HepG2 (cell line): ENCODE measurements at regions not wholly inside any gene's neighbourhood (a gene's known extent, or its start where the extent isn't known, plus 50 kb on each side); places are given as distances from the start of the nearest gene placed in this dataset.
A peak's percentile ranks its signal among the peaks of the same experiment; 100 is the strongest.

Source experiments
- ATAC-seq: fragments of 200-7000 bp; cut with Tn5 transposase; 3 replicates; pipeline ENCODE4 v1.9.1; 2020; ENCODE audit warnings: mild to moderate bottlenecking, moderate library complexity
- BruUV-seq: library from RNA; stranded (reverse); fragments of 400-500 nt; replicated peaks from 2 replicates; lab custom pipeline; 2021; lab: Mats Ljungman, UMichigan
- CTCF ChIA-PET: fragments of 300-600 bp; formaldehyde crosslinking; extraction: SDS; loops from one replicate; lab custom pipeline; 2021; ENCODE audit warnings: low total read pairs, inconsistent platforms, low intra/inter-chr PET ratio; lab: Yijun Ruan, JAX
- POLR2A ChIA-PET: fragments of 350-600 bp; sonication (Branson Sonifier 250); formaldehyde crosslinking; loops from one replicate; lab custom pipeline; 2020; ENCODE audit warnings: antibody characterized with exemption, inconsistent platforms; lab: Yijun Ruan, JAX
- DNase-seq: peaks from one replicate; pipeline ENCODE4 v3.0.0-alpha.2; 2015; ENCODE audit warnings: low spot score
- FAIRE-seq: peaks from 3 replicates; lab custom pipeline; 2011; peaks lifted over from hg19 to GRCh38; lab: Jason Lieb, UNC
- H2AFZ ChIP-seq: one replicate; pipeline ENCODE4 v1.6.1; 2011; ENCODE audit warnings: low read length, inconsistent platforms
- H3K27ac ChIP-seq: fragments of 300-600 bp; 3 replicates; pipeline ENCODE4 v1.8.0; 2011; ENCODE audit warnings: mixed run types, mild to moderate bottlenecking, mixed read lengths, low read length, inconsistent platforms; ENCODE audit not compliant: insufficient read depth; ENCODE audit errors: extremely low read length
- H3K27me3 ChIP-seq, 2 experiments: fragments of 200-600 bp in 1 of 2; 2 replicates in 1 of 2; 3 replicates in 1 of 2; pipeline versions ENCODE4 v1.6.0 to v1.8.0; 2011; ENCODE audit warnings: low read length in 2 of 2, mild to moderate bottlenecking in 2 of 2, moderate library complexity in 2 of 2, inconsistent platforms in 1 of 2; ENCODE audit not compliant: insufficient read depth in 2 of 2, control insufficient read depth in 1 of 2
- H3K36me3 ChIP-seq, 2 experiments: fragments of 200-600 bp in 1 of 2; replicated peaks in 1 of 2; 2 replicates in 1 of 2; 3 replicates in 1 of 2; pipeline versions ENCODE4 v1.5.1 to v1.8.0; 2011; ENCODE audit warnings: low read length in 2 of 2, inconsistent platforms in 1 of 2; ENCODE audit not compliant: insufficient read depth in 2 of 2, control insufficient read depth in 1 of 2
- H3K4me1 ChIP-seq: 2 replicates; pipeline ENCODE4 v1.5.1; 2012; ENCODE audit warnings: low read length, inconsistent platforms; ENCODE audit not compliant: insufficient read depth
- H3K4me2 ChIP-seq: 2 replicates; pipeline ENCODE4 v1.6.0; 2011; ENCODE audit warnings: low read depth, low read length, inconsistent platforms
- H3K4me3 ChIP-seq, 3 experiments: fragments of 200-600 bp in 1 of 3; sonication (generic), shearing (Covaris generic) in 1 of 3; replicated peaks in 1 of 3; 2 replicates each; pipeline ENCODE4 v1.5.1; 2011 to 2016; ENCODE audit warnings: low read length in 3 of 3, inconsistent platforms in 2 of 3, low read depth in 2 of 3, mild to moderate bottlenecking in 2 of 3, control low read depth in 1 of 3, mixed read lengths in 1 of 3; ENCODE audit not compliant: insufficient read depth in 1 of 3
- H3K79me2 ChIP-seq: one replicate; pipeline ENCODE4 v1.6.1; 2011; ENCODE audit warnings: low read length, inconsistent platforms; ENCODE audit not compliant: insufficient read depth
- H3K9ac ChIP-seq: 2 replicates; pipeline ENCODE4 v1.6.0; 2011; ENCODE audit warnings: mild to moderate bottlenecking, low read depth, low read length, inconsistent platforms; ENCODE audit not compliant: insufficient read depth
- H3K9me3 ChIP-seq: 2 replicates; pipeline ENCODE4 v1.5.1; 2012; ENCODE audit warnings: mild to moderate bottlenecking, low read length
- H4K20me1 ChIP-seq: 2 replicates; pipeline ENCODE4 v1.6.0; 2011; ENCODE audit warnings: inconsistent platforms, mild to moderate bottlenecking, low read length, moderate library complexity; ENCODE audit not compliant: insufficient read depth
- ARNTL ChIP-seq: sonication (generic); formaldehyde crosslinking; IDR thresholded peaks from 2 replicates; pipeline ENCODE4 v1.4.0; 2020; ENCODE audit warnings: mild to moderate bottlenecking, missing genetic modification reagents
- CCDC6 ChIP-seq: sonication (generic); formaldehyde crosslinking; IDR thresholded peaks from 2 replicates; pipeline ENCODE4 v1.8.1; 2022; ENCODE audit warnings: mild to moderate bottlenecking, missing genetic modification reagents, moderate library complexity
- CHD4 ChIP-seq: fragments of 200-600 bp; sonication (generic); IDR thresholded peaks from 2 replicates; pipeline ENCODE4 v1.7.0; 2017; ENCODE audit warnings: mild to moderate bottlenecking, low read length, borderline replicate concordance
- RBM22 ChIP-seq: fragments of 200-400 bp; formaldehyde crosslinking; optimal IDR thresholded peaks from 2 replicates; pipeline ENCODE3; 2017; ENCODE audit warnings: mild to moderate bottlenecking, low read length, moderate library complexity
- ZFP36 ChIP-seq: fragments of 150-350 bp; IDR thresholded peaks from 2 replicates; pipeline ENCODE4 v1.6.1; 2018; ENCODE audit warnings: borderline replicate concordance, low read length, low read depth; ENCODE audit not compliant: partially characterized antibody
- ZMYM3 ChIP-seq: sonication (generic); formaldehyde crosslinking; IDR thresholded peaks from 2 replicates; pipeline ENCODE4 v1.5.1; 2020; ENCODE audit warnings: mild to moderate bottlenecking, missing genetic modification reagents
- ZNF768 ChIP-seq: sonication (generic); formaldehyde crosslinking; IDR thresholded peaks from 2 replicates; pipeline ENCODE4 v1.4.0; 2020; ENCODE audit warnings: missing genetic modification reagents
- ZNF788 ChIP-seq: sonication (generic); formaldehyde crosslinking; IDR thresholded peaks from 2 replicates; pipeline ENCODE4 v1.5.0; 2020; ENCODE audit warnings: mild to moderate bottlenecking, missing genetic modification reagents, borderline replicate concordance
- WGBS: methylation state at CpG from one replicate; pipeline ENCODE4 v1.1.6; 2017; ENCODE audit warnings: low lambda C conversion rate; 5-methylcytosine and 5-hydroxymethylcytosine counted together
- in situ Hi-C: cut with HindIII; loops from 2 replicates; pipeline ENCODE4 v1.10.0; 2017; ENCODE audit warnings: low pct_unique_long_range_greater_than_20kb; ENCODE audit not compliant: extremely low pct_ligation_motif_present
- intact Hi-C: fragments of 100-400 bp; cut with micrococcal nuclease; formaldehyde crosslinking; loops from one replicate; pipeline ENCODE4 v1.10.0; 2022; ENCODE audit not compliant: unreplicated experiment
- TF ChIP-seq, protein P1 (sequence below): sonication (generic); formaldehyde crosslinking; IDR thresholded peaks from 2 replicates; pipeline ENCODE4 v1.4.0; 2020; ENCODE audit warnings: missing genetic modification reagents
- TF ChIP-seq, protein P2 (sequence below): sonication (generic); formaldehyde crosslinking; IDR thresholded peaks from 2 replicates; pipeline ENCODE4 v1.8.0; 2022; ENCODE audit warnings: missing genetic modification reagents, mild to moderate bottlenecking, borderline replicate concordance

DNA sequence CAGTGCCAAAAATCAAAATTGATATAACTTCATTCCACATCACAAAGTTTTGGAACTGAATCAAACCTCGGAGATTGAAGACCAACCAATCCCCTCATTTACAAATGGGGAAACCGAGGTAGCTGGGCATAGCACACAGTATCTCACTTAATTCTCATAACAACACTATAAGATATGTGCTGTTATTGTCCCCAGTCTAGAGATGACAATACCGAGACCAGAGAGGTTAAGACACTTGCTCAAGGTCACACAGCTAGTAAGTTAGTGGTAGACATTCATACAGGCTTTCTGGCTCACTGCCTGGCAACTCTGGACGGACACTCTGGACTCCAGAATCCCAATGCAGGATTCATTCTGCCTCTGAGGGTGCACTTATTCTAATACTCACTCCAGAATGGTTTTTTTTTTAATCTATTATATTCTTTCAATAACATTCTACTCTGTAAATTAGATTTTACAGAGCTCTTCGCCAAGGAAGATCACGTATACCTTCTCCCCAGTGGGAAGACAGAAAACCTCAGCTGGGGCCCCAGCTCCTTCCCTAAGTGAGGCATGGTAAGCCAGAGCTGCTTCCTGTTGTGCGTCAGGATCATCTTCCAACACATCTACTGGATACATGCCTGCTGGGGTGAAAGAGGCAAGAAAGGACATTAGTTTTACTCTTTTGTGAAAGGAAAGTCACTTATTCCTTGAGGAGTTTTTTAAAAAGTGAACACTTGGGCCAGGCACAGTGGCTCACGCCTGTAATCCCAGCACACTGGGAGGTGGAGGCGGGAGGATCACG, 128.4 kb upstream of the IGF1R start:
- POLR2A ChIA-PET, result no interaction called here
- H3K4me3 ChIP-seq, result no peak overlapping the region
- H2AFZ ChIP-seq, result no peak overlapping the region
- H3K9me3 ChIP-seq, result no peaks in the 10 kb centered on the region
- H4K20me1 ChIP-seq, result no peaks in the 10 kb centered on the region
- no TSS peak for BruUV-seq
- no peak for FAIRE-seq
- peaks cover 0 to 17% of the 10 kb centered on the region in 2 experiments; a peak in 2 of 5 replicates for H3K27me3 ChIP-seq
- H3K9ac ChIP-seq, result no peak overlapping the region
- H3K4me1 ChIP-seq, result peaks cover 33% of the 10 kb centered on the region
- TF ChIP-seq ZNF768 (CRISPR knock-in tag) (peak; percentile 92; the same call in 1 of the 2 replicates), ZNF788 (CRISPR knock-in tag) (no peak), ARNTL (CRISPR knock-in tag) (no peak), ZMYM3 (CRISPR knock-in tag) (peak; percentile 87), RBM22 (no peak), CCDC6 (CRISPR knock-in tag) (no peak), CHD4 (0 out of 2 replicates have a peak, but pooled peaks have one; percentile 26), ZFP36 (peak; percentile 36)
- TF ChIP-seq, protein P1, sequence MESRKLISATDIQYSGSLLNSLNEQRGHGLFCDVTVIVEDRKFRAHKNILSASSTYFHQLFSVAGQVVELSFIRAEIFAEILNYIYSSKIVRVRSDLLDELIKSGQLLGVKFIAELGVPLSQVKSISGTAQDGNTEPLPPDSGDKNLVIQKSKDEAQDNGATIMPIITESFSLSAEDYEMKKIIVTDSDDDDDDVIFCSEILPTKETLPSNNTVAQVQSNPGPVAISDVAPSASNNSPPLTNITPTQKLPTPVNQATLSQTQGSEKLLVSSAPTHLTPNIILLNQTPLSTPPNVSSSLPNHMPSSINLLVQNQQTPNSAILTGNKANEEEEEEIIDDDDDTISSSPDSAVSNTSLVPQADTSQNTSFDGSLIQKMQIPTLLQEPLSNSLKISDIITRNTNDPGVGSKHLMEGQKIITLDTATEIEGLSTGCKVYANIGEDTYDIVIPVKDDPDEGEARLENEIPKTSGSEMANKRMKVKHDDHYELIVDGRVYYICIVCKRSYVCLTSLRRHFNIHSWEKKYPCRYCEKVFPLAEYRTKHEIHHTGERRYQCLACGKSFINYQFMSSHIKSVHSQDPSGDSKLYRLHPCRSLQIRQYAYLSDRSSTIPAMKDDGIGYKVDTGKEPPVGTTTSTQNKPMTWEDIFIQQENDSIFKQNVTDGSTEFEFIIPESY (CRISPR knock-in tag), result no peak
- TF ChIP-seq, protein P2, sequence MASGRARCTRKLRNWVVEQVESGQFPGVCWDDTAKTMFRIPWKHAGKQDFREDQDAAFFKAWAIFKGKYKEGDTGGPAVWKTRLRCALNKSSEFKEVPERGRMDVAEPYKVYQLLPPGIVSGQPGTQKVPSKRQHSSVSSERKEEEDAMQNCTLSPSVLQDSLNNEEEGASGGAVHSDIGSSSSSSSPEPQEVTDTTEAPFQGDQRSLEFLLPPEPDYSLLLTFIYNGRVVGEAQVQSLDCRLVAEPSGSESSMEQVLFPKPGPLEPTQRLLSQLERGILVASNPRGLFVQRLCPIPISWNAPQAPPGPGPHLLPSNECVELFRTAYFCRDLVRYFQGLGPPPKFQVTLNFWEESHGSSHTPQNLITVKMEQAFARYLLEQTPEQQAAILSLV (CRISPR knock-in tag), result no peak
- TF ChIP-seq, all 625 proteins: peak for 4
- Histone ChIP-seq H3K79me2 (no peaks in the 10 kb centered on the region), H3K27ac (no peak overlapping the region), H3K36me3 (no peaks in the 10 kb centered on the region), H3K4me2 (no peak overlapping the region)
- in situ Hi-C loops (loop anchor here (5.0 kb wide), 2 partner anchors 137 to 537 kb away; no protein-coding TSS in a partner anchor), intact Hi-C loops (loop anchor here (1.0 to 5.0 kb wide), 5 partner anchors 129 to 556 kb away; partner anchors contain the start of gene IGF1R)
- no peak for DNase-seq
- CTCF ChIA-PET, result interaction anchor here (1.5 to 2.4 kb wide), 3 partner anchors 128 to 331 kb away, joined by 6 to 12 read pairs (median 7); no protein-coding TSS in a partner anchor
- WGBS, result 37% methylated on average over 10 of the region's 10 CpGs
- ATAC-seq, result no peak
